GM19397 (cell line): ENCODE measurements at regions not wholly inside any gene's neighbourhood (a gene's known extent, or its start where the extent isn't known, plus 50 kb on each side); places are given as distances from the start of the nearest gene placed in this dataset.

Experiments used
- ATAC-seq: cut with Tn5 transposase; IDR thresholded peaks from one replicate; pipeline ENCODE4 v1.9.1; 2021; ENCODE audit warnings: mild to moderate bottlenecking, moderate library complexity; ENCODE audit not compliant: unreplicated experiment

GRCh38 chr13:53466576-53466975, 438.0 kb downstream of the OLFM4 start:
- no peak for ATAC-seq

- ATAC-seq = no peak
Measured at GRCh38 chr13:53473397-53473796, 444.8 kb downstream of the OLFM4 start.

- ATAC-seq = no peak
Measured at GRCh38 chr13:53474878-53475277, 446.3 kb downstream of the OLFM4 start.

- ATAC-seq = no peak
Measured at GRCh38 chr13:53490752-53491151, 462.1 kb downstream of the OLFM4 start.

- ATAC-seq = no peak
Measured at GRCh38 chr13:53494406-53494805, 465.8 kb downstream of the OLFM4 start.

GRCh38 chr13:53499576-53500133, 471.0 kb downstream of the OLFM4 start:
- no peak for ATAC-seq

GRCh38 chr13:53501387-53501786, 472.8 kb downstream of the OLFM4 start:
- ATAC-seq = no peak

GRCh38 chr13:53507741-53508140, 479.1 kb downstream of the OLFM4 start:
- ATAC-seq = no peak

- ATAC-seq = no peak
Measured at GRCh38 chr13:53512635-53513034, 484.0 kb downstream of the OLFM4 start.

GRCh38 chr13:53513226-53513625, 484.6 kb downstream of the OLFM4 start:
- ATAC-seq = no peak

- no peak for ATAC-seq
Measured at GRCh38 chr13:53520132-53520531, 491.5 kb downstream of the OLFM4 start.

GRCh38 chr13:53522034-53522433, 493.4 kb downstream of the OLFM4 start:
- ATAC-seq = no peak

- no peak for ATAC-seq
Measured at GRCh38 chr13:53537586-53537985, 509.0 kb downstream of the OLFM4 start.

GRCh38 chr13:53545340-53545941, 516.8 kb downstream of the OLFM4 start:
- ATAC-seq = no peak

- ATAC-seq = no peak
Measured at GRCh38 chr13:53560556-53560955, 531.9 kb downstream of the OLFM4 start.

- ATAC-seq = no peak
Measured at GRCh38 chr13:53562419-53562818, 533.8 kb downstream of the OLFM4 start.

- ATAC-seq = no peak
Measured at GRCh38 chr13:53568491-53568890, 539.9 kb downstream of the OLFM4 start.

- ATAC-seq = no peak
Measured at GRCh38 chr13:53569453-53569852, 540.8 kb downstream of the OLFM4 start.

GRCh38 chr13:53601113-53601512, 572.5 kb downstream of the OLFM4 start:
- ATAC-seq = no peak

- ATAC-seq = no peak
Measured at GRCh38 chr13:53605326-53605725, 576.7 kb downstream of the OLFM4 start.

GRCh38 chr13:53612200-53612599, 583.6 kb downstream of the OLFM4 start:
- no peak for ATAC-seq

- no peak for ATAC-seq
Measured at GRCh38 chr13:53622456-53622855, 593.8 kb downstream of the OLFM4 start.

- no peak for ATAC-seq
Measured at GRCh38 chr13:53623146-53623545, 594.5 kb downstream of the OLFM4 start.
